ENCODE measurements at regions not wholly inside any gene's neighbourhood (a gene's known extent, or its start where the extent isn't known, plus 50 kb on each side); places are given as distances from the start of the nearest gene placed in this dataset.

- DNase-seq, result peak in 1 of 3 donors; percentile 9
- peaks cover 32 to 43% (median 40%) of the 10 kb centered on the region in 3 donors for H3K27me3 Mint-ChIP-seq (ENCODE audit: low read depth in 3 of 3)
- no peak overlapping the region for H3K27ac Mint-ChIP-seq
- peaks cover 22 to 24% of the 10 kb centered on the region in 2 donors for H3K4me1 Mint-ChIP-seq
- H3K36me3 Mint-ChIP-seq, result no peaks in the 10 kb centered on the region
- peaks cover 0 to 8% (median 5%) of the 10 kb centered on the region in 6 donors for H3K9me3 Mint-ChIP-seq
- no peak overlapping the region for H3K4me3 Mint-ChIP-seq
These were observed 129.8 kb upstream of the CHST15 start for GRCh38 chr10:124222988-124223710.

- peak overlapping the region in 2 of 5 donors; percentile 21 to 38 for H3K4me3 Mint-ChIP-seq
- H3K27ac Mint-ChIP-seq, result peak overlapping the region in 1 of 6 donors; percentile 40
- H3K36me3 Mint-ChIP-seq, result no peaks in the 10 kb centered on the region
- H3K4me1 Mint-ChIP-seq, result peaks cover 22% of the 10 kb centered on the region in 2 donors
- H3K27me3 Mint-ChIP-seq (ENCODE audit: low read depth in 3 of 3), result peaks cover 25 to 37% (median 36%) of the 10 kb centered on the region in 3 donors
- DNase-seq, result no peak
- peaks cover 0 to 6% (median 4%) of the 10 kb centered on the region in 6 donors for H3K9me3 Mint-ChIP-seq
These were observed 129.1 kb upstream of the CHST15 start for GRCh38 chr10:124222318-124222987.

- Mint-ChIP-seq H3K4me3 (peak overlapping the region in 4 of 5 donors; percentile 10 to 44 (median 30)), H3K9me3 (peaks cover 0 to 4% (median 2%) of the 10 kb centered on the region in 6 donors), H3K4me1 (peaks cover 21 to 22% of the 10 kb centered on the region in 2 donors), H3K36me3 (no peaks in the 10 kb centered on the region), H3K27me3 (ENCODE audit: low read depth in 3 of 3) (peaks cover 19 to 29% (median 28%) of the 10 kb centered on the region in 3 donors), H3K27ac (peak overlapping the region in 1 of 6 donors; percentile 40)
- DNase-seq, result peak in 2 of 3 donors; percentile 7 to 28
These were observed 128.2 kb upstream of the CHST15 start for GRCh38 chr10:124221356-124222317.

- no peak overlapping the region for H3K27ac Mint-ChIP-seq
- peaks cover 14 to 22% (median 21%) of the 10 kb centered on the region in 3 donors for H3K27me3 Mint-ChIP-seq (ENCODE audit: low read depth in 3 of 3)
- H3K4me1 Mint-ChIP-seq, result peaks cover 21 to 22% of the 10 kb centered on the region in 2 donors
- no peak for DNase-seq
- no peaks in the 10 kb centered on the region for H3K36me3 Mint-ChIP-seq
- peak overlapping the region in 3 of 5 donors; percentile 8 to 21 (median 17) for H3K4me3 Mint-ChIP-seq
- H3K9me3 Mint-ChIP-seq, result peaks cover 0 to 3% (median 1%) of the 10 kb centered on the region in 6 donors
These were observed 127.6 kb upstream of the CHST15 start for GRCh38 chr10:124220971-124221355.

- H3K9me3 Mint-ChIP-seq, result no peaks in the 10 kb centered on the region
- H3K4me1 Mint-ChIP-seq, result peaks cover 16 to 22% of the 10 kb centered on the region in 2 donors
- no peaks in the 10 kb centered on the region for H3K36me3 Mint-ChIP-seq
- DNase-seq, result no peak
- H3K4me3 Mint-ChIP-seq, result peak overlapping the region in 3 of 5 donors; percentile 8 to 21 (median 17)
- H3K27me3 Mint-ChIP-seq (ENCODE audit: low read depth in 3 of 3), result peaks cover 10 to 18% (median 17%) of the 10 kb centered on the region in 3 donors
- no peak overlapping the region for H3K27ac Mint-ChIP-seq
These were observed 127.1 kb upstream of the CHST15 start for GRCh38 chr10:124220547-124220946.

- DNase-seq, result no peak
- Mint-ChIP-seq H3K4me1 (peaks cover 16 to 22% of the 10 kb centered on the region in 2 donors), H3K4me3 (no peak overlapping the region), H3K27ac (no peak overlapping the region), H3K9me3 (no peaks in the 10 kb centered on the region), H3K27me3 (ENCODE audit: low read depth in 3 of 3) (peaks cover 4 to 9% (median 8%) of the 10 kb centered on the region in 3 donors), H3K36me3 (no peaks in the 10 kb centered on the region)
These were observed 126.3 kb upstream of the CHST15 start for GRCh38 chr10:124219655-124220054.

- H3K36me3 Mint-ChIP-seq, result no peaks in the 10 kb centered on the region
These were observed 125.7 kb upstream of the CHST15 start for GRCh38 chr10:124219062-124219461.

GRCh38 chr10:124217906-124218804 lies 124.8 kb upstream of the CHST15 start:
- no peak for DNase-seq

More at GRCh38 chr10:124219062-124219461, 125.7 kb upstream of the CHST15 start:
- H3K27ac Mint-ChIP-seq, result no peak overlapping the region
- H3K4me3 Mint-ChIP-seq, result no peak overlapping the region
- no peaks in the 10 kb centered on the region for H3K9me3 Mint-ChIP-seq
- peaks cover 16 to 22% of the 10 kb centered on the region in 2 donors for H3K4me1 Mint-ChIP-seq
- DNase-seq, result no peak
- peaks cover 3 to 6% (median 4%) of the 10 kb centered on the region in 3 donors for H3K27me3 Mint-ChIP-seq (ENCODE audit: low read depth in 3 of 3)

GRCh38 chr10:124217031-124217430 lies 123.6 kb upstream of the CHST15 start:
- no peak for DNase-seq
- H3K27ac Mint-ChIP-seq, result no peak overlapping the region
- H3K27me3 Mint-ChIP-seq (ENCODE audit: low read depth in 3 of 3), result peaks cover 3 to 5% (median 4%) of the 10 kb centered on the region in 3 donors
- no peaks in the 10 kb centered on the region for H3K36me3 Mint-ChIP-seq
- no peak overlapping the region for H3K4me3 Mint-ChIP-seq
- H3K9me3 Mint-ChIP-seq, result no peaks in the 10 kb centered on the region
- H3K4me1 Mint-ChIP-seq, result peaks cover 12 to 19% of the 10 kb centered on the region in 2 donors

More at GRCh38 chr10:124217906-124218804, 124.8 kb upstream of the CHST15 start:
- Mint-ChIP-seq H3K27ac (no peak overlapping the region), H3K27me3 (ENCODE audit: low read depth in 3 of 3) (peaks cover 3 to 4% (median 3%) of the 10 kb centered on the region in 3 donors), H3K4me1 (peaks cover 16 to 22% of the 10 kb centered on the region in 2 donors), H3K4me3 (no peak overlapping the region), H3K36me3 (no peaks in the 10 kb centered on the region), H3K9me3 (no peaks in the 10 kb centered on the region)

- Mint-ChIP-seq H3K36me3 (no peaks in the 10 kb centered on the region), H3K27me3 (ENCODE audit: low read depth in 3 of 3) (peaks cover 2 to 6% (median 4%) of the 10 kb centered on the region in 3 donors), H3K4me1 (no peaks in the 10 kb centered on the region)
These were observed 121.4 kb upstream of the CHST15 start for GRCh38 chr10:124214610-124215375.

GRCh38 chr10:124213899-124214510 lies 120.6 kb upstream of the CHST15 start:
- no peak for DNase-seq
- H3K36me3 Mint-ChIP-seq, result no peaks in the 10 kb centered on the region
- H3K4me1 Mint-ChIP-seq, result no peaks in the 10 kb centered on the region
- H3K4me3 Mint-ChIP-seq, result no peak overlapping the region
- peaks cover 3 to 6% (median 4%) of the 10 kb centered on the region in 3 donors for H3K27me3 Mint-ChIP-seq (ENCODE audit: low read depth in 3 of 3)
- no peaks in the 10 kb centered on the region for H3K9me3 Mint-ChIP-seq
- no peak overlapping the region for H3K27ac Mint-ChIP-seq

More at GRCh38 chr10:124214610-124215375, 121.4 kb upstream of the CHST15 start:
- H3K27ac Mint-ChIP-seq, result no peak overlapping the region
- no peak for DNase-seq
- no peaks in the 10 kb centered on the region for H3K9me3 Mint-ChIP-seq
- no peak overlapping the region for H3K4me3 Mint-ChIP-seq

All from immature natural killer cell (primary cell).